C1 segment of cervical spinal cord (tissue), 14 donors: ENCODE measurements at regions not wholly inside any gene's neighbourhood (a gene's known extent, or its start where the extent isn't known, plus 50 kb on each side); places are given as distances from the start of the nearest gene placed in this dataset.
"Not testable (repeated sequence)": the region's sequence is repeated elsewhere in the genome, so short reads cannot be mapped to it uniquely, and the experiment has no call there.

ENCODE experiments used
- DNase-seq, 14 donors: peaks; one replicate each; lab custom pipeline; 2025; lab: John Stamatoyannopoulos, UW

GRCh38 chr1:222865718-222866117 is 50.9 kb downstream of the DISP1 start:
- DNase-seq = no peak

GRCh38 chr1:222867316-222867715 is 52.5 kb downstream of the DISP1 start:
- no peak for DNase-seq

GRCh38 chr1:222876182-222876581 is 61.3 kb downstream of the DISP1 start:
- no peak for DNase-seq

GRCh38 chr1:222877854-222878253 is 63.0 kb downstream of the DISP1 start:
- no peak for DNase-seq

GRCh38 chr1:222880587-222880986 is 65.7 kb downstream of the DISP1 start:
- DNase-seq = no peak

- DNase-seq = no peak
These were observed 71.5 kb downstream of the DISP1 start for GRCh38 chr1:222886194-222886854.

- DNase-seq = no peak
These were observed 72.1 kb downstream of the DISP1 start for GRCh38 chr1:222886878-222887351.

- no peak for DNase-seq
These were observed 74.6 kb downstream of the DISP1 start for GRCh38 chr1:222889440-222889839.

- no peak for DNase-seq
These were observed 75.9 kb downstream of the DISP1 start for GRCh38 chr1:222890716-222891115.

- no peak for DNase-seq
These were observed 76.7 kb downstream of the DISP1 start for GRCh38 chr1:222891578-222891977.

- no peak for DNase-seq
These were observed 77.4 kb downstream of the DISP1 start for GRCh38 chr1:222892137-222892769.

- DNase-seq = peak in 1 of 14 donors; percentile 40
These were observed 78.4 kb downstream of the DISP1 start for GRCh38 chr1:222893255-222893654.

GRCh38 chr1:222894331-222894730 is 79.5 kb downstream of the DISP1 start:
- no peak for DNase-seq

- DNase-seq = no peak
These were observed 82.0 kb downstream of the DISP1 start for GRCh38 chr1:222896630-222897526.

- DNase-seq = no peak
These were observed 82.8 kb downstream of the DISP1 start for GRCh38 chr1:222897527-222898190.

- no peak for DNase-seq
These were observed 83.3 kb downstream of the DISP1 start for GRCh38 chr1:222898191-222898527.

GRCh38 chr1:222899471-222899870 is 84.6 kb downstream of the DISP1 start:
- DNase-seq = no peak

GRCh38 chr1:222904451-222904850 is 89.6 kb downstream of the DISP1 start:
- DNase-seq = no peak

GRCh38 chr1:222905151-222905550 is 90.3 kb downstream of the DISP1 start:
- no peak for DNase-seq

- not testable (repeated sequence) for DNase-seq
These were observed 91.5 kb downstream of the DISP1 start for GRCh38 chr1:222906271-222906739.

- DNase-seq = no peak
These were observed 94.7 kb downstream of the DISP1 start for GRCh38 chr1:222909586-222909985.

- DNase-seq = no peak
These were observed 95.9 kb downstream of the DISP1 start for GRCh38 chr1:222910699-222911098.
